PC-9 (cell line): ENCODE measurements at regions not wholly inside any gene's neighbourhood (a gene's known extent, or its start where the extent isn't known, plus 50 kb on each side); places are given as distances from the start of the nearest gene placed in this dataset.

ENCODE experiments used
- EZH2 ChIP-seq: fragments of 200-600 bp; sonication (generic); IDR thresholded peaks from 2 replicates; pipeline ENCODE4 v1.8.0; 2017; ENCODE audit warnings: antibody characterized with exemption, low read depth
- TF ChIP-seq, protein P1 (sequence below): fragments of 200-600 bp; sonication (generic); conservative IDR thresholded peaks from 2 replicates; pipeline ENCODE4 v1.6.1; 2017; ENCODE audit warnings: mixed run types, antibody characterized with exemption, mild to moderate bottlenecking, moderate library complexity

DNA sequence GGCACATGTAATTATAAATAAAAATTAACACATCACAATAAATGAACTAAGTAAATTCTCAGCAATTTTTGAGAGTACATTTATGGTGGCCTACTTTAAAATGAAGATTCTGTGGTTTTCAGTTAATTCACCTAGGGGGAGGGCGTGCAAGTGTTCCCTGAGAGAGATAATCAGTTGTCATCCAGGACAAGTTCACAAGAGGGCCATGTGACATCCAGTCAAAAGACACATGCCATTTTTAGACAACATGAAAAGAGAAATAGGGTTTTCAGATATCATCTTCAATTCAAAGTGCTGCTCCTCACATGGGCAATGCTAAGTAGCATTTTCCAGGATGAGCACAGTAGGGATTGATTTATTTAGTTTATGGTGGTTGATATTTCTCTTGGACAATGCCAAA lies 393.7 kb downstream of the STK39 start:
- TF ChIP-seq EZH2, result no peak
- TF ChIP-seq, protein P1, sequence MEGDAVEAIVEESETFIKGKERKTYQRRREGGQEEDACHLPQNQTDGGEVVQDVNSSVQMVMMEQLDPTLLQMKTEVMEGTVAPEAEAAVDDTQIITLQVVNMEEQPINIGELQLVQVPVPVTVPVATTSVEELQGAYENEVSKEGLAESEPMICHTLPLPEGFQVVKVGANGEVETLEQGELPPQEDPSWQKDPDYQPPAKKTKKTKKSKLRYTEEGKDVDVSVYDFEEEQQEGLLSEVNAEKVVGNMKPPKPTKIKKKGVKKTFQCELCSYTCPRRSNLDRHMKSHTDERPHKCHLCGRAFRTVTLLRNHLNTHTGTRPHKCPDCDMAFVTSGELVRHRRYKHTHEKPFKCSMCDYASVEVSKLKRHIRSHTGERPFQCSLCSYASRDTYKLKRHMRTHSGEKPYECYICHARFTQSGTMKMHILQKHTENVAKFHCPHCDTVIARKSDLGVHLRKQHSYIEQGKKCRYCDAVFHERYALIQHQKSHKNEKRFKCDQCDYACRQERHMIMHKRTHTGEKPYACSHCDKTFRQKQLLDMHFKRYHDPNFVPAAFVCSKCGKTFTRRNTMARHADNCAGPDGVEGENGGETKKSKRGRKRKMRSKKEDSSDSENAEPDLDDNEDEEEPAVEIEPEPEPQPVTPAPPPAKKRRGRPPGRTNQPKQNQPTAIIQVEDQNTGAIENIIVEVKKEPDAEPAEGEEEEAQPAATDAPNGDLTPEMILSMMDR, result no peak
